Activated T-helper 1 cell treated with anti-CD3 and anti-CD28 coated beads, Interleukin-2, amount 50 U/mL, for 16 hours (primary cell): ENCODE measurements at regions not wholly inside any gene's neighbourhood (a gene's known extent, or its start where the extent isn't known, plus 50 kb on each side); places are given as distances from the start of the nearest gene placed in this dataset.

Source experiments
- DNase-seq, 2 donors: peaks; one replicate each; pipeline ENCODE4 v3.0.0-alpha.2; 2020; ENCODE audit warnings: low read depth in 1 of 2, low spot score in 1 of 2

DNA sequence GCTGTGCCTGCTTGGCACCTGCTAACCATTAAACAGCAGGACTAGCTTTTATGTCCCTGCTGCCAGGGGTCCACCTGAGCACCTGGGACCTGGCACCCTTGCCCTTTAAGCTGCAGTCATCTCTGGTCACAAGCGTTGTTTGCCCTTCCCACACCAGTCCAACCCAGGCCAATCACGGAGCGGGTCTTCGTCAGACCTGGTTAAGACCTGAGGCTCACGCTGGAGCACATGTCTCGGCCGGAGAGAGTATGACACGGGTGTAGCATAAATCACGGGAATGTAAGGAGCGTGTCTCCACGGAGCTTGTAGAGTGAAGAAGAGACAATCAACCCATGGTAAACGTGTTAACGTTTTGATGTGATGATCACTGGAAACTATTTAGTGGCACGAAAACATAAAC lies 847.3 kb downstream of the BRD1 start:
- DNase-seq, result no peak

DNA sequence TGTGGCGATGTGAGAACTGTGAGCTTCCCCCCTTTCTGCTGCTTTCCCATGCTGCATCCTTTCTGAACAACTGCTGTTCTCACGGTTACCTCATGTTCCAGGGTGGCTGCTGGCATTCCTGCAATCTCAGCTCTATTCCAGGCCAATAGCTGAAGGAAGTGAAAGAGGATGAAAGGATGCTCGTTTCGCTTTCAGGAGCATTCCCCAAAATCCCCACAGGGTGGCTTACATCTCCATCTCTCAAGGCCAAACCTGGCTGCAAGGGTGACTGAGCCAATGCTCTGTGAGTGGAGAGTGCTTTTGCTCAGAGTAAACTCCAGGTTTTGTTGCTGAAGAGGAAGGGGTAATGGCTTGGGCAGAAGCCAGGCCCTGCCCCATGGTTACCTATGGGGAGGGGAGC lies 848.2 kb downstream of the BRD1 start:
- no peak for DNase-seq

DNA sequence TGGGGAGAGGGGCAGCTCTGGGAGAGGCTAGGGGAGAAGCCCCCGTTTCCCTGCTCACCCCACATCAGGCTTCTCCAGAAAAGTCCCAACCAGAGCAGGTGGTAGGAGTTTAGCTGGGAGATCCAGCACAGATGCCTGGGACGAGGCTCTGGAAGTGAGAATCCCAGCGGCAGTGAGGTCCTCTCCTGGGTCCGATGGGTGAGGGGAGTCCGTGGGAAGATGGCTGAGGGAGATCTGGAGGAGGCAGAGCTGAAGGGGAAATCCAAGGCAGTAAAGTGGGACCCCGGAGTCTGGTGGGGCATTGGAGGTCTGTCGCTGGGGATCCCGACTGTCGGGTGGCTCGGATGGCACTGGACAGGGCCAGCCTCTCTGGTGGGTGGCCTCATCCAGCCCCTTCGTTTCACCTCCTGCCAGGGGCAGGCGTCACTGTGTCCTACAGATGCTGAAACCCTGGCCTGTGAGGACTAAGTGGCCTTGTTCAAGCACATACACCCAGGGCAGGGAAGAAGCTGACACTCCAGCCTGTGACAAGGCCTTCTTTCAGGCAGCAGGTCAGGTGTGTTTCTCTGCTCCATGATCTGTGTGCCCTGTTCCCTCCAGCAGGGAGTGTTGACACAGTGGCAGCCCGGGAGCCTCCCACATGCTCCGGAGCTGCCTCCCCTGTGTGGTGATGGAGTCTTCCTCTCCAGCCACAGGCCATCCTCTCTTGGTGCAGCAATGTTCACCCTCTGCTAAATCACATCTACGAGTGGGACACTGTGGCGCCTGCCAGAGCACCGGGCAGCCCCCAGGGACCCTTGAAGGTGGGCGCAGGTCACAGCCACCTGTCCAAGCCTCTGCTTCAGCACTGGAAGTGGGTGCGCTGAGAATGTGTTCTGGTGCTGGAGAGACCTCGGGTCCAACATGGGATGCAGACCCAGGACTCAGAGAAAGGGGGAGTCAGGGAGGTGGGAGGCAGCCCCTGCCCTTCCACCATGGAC lies 850.8 kb downstream of the BRD1 start:
- DNase-seq, result no peak

DNA sequence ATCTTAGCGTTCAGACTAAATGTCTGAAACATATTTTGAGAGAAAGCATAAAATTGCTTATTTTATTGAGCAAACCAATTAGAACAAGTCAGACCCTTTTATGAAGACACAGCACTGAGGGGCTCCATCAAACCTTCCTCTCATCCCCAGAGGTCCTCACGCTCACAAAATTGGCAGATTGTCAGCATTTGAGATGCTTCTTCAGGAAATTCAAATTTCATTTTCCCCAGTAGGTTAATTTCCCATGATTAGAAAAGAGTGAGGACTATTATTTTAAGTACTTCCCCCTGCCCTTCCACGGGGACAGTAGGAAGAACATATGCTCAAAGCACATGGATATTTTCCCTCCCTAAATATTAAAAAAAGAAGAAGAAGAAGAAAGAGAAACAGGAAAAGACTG lies 851.8 kb downstream of the BRD1 start:
- no peak for DNase-seq

DNA sequence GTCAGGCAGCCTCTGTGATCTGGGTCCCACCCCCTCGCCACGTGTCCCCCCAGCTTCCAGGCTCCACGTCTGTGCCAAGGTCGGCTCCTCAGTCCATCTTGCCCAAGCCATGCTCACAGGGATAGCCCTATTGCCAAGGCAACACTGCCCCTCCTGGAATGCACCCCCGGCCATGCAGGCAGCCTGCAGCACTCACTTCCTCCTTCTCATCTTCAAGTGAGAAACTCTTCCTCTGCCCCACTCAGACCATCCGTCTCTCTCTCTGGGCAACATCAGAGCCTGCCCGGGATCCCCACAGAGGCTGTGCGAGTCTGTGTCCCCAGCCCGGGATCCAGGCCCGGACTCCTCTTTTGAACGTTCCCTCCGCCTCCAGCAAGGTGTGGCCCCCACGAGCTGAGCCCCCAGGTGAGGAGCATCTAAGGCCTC lies 852.3 kb downstream of the BRD1 start:
- no peak for DNase-seq

DNA sequence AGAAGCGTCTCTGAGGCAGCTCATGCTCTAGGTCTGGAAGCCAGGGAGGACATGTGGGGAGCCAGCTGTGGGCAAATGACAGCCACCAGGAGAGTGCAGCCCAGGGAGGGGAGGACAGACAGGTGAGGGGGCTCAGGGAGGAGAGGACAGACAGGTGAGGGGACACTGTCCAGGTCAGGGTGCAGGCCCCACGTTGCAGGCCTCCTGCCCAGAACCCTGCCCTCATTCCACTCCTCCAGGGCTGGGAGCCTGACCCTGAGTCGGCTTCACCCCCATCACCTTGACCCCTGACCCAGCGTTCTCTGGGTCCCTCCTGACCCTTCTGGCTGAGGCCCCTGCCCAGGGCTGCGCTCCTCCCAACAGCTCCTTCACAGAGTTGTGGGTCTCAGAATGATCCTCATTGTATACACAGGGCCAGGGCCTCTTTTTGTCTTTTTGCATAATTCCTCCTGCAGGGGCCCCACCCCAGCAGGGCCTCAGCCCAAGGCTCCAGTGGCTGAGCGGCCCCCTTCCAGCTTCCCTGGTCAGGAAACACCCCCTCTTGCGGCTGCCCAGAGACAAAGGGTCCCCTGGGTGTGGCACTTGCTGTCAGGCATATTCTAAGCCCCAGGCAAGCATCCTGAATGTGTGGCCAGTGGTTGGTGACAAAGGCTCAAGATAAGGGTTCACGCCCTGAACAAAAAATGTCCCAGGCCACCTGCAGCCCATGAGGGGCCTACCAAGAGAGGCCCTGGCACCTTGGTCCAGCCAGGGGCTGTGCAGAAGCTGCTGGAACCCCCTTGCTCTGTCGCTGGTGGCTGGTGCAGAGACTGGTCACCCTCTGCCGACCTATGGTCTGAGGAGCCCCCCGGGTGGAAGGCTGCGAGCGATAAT lies 853.0 kb downstream of the BRD1 start:
- no peak for DNase-seq

DNA sequence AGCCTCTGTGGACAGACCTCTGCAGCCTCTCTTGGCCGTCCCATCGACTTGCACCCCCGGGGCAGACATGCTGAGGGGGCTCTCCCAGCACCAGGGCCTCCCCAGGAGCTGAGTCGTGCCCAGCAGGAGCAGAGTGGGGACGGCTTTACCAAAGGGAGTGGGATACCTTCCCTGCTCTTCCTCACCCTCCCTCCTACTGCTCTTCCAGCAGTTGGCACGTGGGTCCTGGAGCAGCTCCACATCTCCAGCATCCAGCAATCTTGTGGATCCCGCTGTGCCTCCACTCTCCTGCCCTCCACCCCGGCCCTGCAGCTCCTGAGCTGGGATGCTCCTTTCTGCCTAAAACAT lies 854.0 kb downstream of the BRD1 start:
- DNase-seq, result no peak

DNA sequence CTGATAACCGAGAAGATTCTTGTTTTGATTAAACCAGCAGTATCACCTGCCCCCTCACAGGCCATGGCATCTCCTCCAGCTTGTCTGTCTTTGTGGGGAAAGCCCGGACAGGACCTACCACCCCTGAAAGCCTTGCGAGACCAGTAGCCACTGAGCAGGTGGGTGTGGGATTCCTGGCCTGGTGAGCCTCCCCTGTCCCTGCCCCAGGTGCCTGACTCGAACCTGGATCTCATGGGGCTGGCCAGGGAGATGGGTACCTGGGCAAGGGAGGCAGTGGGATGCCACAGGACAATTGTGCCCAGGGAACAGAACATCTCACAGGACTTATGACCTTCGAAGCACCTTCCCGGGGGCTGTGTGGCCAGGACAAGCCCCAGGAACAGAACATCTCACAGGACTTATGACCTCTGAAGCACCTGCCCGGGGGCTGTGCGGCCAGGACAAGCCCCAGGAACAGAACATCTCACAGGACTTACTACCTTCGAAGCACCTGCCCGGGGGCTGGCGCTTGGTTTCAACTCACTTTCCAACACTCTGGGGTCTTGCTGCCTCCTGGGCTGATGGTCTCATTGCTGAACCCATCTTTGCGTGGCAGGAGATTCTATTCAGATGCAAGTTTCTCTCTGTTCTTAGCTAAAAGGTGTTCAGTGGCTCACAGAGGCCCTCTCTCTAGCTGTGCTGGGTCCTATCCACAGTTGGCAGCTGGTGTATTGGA lies 854.5 kb downstream of the BRD1 start:
- DNase-seq, result no peak

DNA sequence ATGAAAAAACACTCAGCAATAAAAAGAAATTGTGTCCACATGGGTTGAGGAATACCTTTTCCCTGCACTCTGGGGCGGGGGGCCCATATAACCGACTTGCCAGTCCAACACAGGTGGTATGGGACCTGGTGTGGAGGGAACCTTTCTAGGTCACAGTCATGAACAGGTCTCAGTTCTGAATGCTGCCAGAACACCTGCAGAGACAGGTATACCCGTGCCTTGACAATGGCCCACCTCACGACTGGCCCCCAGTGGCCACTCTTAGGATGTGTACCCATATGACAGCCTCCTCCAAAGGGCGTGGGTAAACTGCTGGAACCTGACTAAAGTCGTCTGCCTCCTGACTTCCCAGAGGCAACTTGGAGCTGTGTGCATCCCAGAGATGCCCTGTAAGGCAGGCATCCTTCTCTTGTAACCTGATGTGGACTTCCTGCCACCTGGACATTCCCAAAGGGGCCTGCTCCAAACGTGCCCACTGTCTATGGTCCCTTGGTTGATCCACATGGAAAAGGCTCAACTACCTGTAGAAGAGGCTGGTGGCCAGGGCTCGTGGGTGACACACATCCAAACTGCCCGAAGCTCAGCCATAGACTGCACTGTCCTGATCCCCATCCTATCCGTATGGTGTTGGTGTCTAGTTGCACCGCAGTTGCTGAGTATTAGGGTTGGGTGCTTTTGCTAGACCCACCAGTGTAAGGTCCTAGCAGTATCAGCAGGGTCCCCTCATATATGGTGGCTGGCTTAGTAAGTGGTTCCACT lies 859.3 kb downstream of the BRD1 start:
- DNase-seq, result no peak

DNA sequence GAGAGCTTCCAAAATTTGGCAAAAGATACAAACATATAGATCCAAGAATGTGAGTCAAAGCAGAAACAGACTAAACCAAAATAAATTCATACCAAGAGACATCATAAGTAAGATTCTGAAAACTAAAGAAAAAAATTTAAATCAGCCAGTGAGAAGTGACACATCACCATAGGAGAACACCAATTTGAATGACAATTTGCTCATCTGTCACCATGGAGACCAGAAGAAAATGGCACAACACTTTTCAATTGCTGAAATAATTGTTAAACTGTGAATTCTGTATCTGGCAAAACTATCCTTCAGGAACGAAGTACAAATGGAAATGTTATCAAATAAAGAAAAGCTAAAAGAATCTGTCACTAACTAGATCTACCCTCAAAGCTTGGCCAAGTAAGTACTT lies 864.3 kb downstream of the BRD1 start:
- no peak for DNase-seq

DNA sequence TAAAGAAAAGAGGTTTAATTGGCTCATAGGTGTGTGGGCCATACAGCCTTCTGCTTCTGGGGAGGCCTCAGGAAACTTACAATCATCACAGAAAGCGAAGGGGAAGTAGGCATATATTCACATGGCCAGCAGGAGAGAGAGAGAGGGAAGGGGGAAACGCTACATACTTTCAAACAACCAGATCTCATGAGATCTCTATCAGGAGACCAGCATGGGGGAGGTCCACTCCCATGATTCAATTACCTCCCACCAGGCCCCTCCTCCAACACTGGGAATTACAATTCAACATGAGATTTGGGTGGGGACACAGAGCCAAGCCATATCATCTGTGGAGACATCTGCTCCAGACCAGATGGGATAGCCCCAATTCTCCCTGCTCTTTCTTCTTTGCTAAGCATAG lies 866.0 kb downstream of the BRD1 start:
- DNase-seq, result no peak

DNA sequence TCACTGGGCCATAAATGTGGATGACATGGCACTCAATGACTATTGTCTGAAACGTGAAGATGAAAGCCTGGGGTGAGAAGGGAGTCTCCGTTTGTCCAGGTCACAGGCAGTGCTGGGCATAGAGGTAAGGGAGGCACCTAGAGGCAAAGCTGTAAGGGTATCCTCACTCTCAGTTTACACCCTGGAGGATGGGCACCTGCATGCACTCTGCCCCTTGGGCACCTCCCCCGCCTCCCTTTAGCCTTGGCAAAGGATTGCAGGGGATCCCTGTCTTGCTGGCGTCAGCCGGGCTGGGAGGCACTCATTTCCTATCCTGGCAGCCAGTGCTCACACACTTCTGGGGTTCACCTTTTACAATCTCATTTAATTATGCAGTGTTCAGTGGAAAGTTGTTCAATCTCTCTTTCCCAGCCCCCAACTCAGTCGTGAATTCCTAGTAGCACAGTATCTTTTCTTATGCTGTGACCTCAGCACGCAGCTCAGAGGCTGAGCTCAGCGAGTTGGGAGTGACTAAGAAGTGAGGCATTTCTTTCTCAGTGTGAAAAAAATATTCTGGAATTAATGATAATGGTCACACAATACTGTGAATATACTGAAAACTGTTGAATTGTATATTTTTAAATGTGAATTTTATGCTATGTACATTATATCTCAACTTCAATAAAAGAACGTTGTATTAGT lies 866.6 kb downstream of the BRD1 start:
- no peak for DNase-seq

DNA sequence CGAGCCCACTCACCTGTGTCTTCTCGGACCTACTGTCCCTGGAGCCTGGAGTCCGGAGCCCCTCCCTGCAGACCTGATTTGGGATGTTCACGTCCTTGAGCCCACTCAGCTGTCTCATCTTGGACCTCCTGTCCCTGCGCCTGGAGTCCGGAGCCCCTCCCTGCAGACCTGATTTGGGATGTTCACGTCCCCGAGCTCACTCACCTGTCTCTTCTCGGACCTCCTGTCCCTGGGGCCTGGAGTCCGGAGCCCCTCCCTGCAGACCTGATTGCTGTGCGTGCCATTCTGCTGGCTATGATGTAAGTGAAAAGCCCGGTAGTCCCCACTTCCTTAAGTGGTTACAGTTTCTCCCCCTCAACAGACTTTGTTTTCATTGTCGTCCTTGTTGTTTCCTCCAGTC lies 867.1 kb downstream of the BRD1 start:
- no peak for DNase-seq

DNA sequence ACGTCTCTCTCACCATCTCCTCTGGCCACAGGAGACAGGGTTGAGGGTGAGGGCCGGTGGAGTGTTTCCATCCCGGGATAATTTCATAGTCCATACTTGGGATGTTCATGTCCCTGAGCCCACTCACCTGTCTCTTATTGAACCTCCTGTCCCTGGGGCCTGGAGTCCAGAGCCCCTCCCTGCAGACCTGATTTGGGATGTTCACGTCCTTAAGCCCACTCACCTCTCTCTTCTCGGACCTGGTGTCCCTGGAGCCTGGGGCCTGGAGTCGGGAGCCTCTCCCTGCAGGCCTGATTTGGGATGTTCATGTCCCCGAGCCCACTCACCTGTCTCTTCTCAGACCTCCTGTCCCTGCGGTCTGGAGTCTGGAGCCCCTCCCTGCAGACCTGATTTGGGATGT lies 868.2 kb downstream of the BRD1 start:
- DNase-seq, result no peak

DNA sequence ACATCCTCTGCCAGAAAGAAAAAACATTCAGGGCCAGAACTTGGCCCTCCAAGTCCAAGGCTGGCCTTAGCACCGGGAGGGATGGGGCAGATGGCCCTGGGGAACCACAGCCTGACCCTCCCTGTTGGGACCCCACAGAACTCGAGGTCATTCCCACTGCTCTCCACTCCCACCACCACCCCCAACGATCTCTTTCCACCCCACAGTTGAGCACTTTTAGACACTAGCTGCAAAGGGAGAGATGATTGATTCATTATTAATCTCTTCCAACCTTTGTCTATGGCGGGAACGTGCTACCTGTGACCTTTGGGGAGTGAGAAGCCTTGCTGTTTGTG lies 869.7 kb downstream of the BRD1 start:
- no peak for DNase-seq

DNA sequence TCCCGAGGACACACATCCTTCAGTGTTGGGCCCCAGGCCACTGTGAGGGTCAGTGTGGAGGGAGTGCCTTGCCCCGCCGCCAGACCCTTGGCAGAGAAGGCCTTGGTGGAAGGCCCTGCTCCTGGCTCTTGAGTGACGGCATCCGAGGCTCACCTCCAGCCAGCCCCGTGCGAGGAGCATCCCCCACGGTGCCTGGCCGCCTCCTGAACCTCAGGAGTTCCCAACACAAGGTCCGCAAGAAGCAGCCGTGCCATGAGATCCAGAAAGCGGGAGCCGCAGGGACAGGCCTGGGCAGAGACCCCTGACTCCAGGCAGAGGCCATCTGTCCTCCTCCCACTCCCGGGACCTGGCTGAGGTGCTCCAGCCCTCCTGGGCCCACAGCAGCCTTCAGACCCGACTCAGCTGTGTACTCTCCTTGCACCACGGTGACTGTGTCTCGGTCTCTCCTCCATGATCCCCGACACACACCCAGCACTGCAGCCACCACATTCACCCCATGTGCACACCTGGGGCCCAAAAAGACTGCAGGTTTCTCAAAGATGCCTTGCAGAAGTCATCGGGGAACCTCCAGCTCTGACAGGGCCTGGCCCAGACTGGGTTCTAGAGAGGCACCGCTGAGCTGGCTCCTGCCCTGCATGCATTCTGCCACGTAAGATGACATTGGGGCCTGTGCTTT lies 870.2 kb downstream of the BRD1 start:
- no peak for DNase-seq

DNA sequence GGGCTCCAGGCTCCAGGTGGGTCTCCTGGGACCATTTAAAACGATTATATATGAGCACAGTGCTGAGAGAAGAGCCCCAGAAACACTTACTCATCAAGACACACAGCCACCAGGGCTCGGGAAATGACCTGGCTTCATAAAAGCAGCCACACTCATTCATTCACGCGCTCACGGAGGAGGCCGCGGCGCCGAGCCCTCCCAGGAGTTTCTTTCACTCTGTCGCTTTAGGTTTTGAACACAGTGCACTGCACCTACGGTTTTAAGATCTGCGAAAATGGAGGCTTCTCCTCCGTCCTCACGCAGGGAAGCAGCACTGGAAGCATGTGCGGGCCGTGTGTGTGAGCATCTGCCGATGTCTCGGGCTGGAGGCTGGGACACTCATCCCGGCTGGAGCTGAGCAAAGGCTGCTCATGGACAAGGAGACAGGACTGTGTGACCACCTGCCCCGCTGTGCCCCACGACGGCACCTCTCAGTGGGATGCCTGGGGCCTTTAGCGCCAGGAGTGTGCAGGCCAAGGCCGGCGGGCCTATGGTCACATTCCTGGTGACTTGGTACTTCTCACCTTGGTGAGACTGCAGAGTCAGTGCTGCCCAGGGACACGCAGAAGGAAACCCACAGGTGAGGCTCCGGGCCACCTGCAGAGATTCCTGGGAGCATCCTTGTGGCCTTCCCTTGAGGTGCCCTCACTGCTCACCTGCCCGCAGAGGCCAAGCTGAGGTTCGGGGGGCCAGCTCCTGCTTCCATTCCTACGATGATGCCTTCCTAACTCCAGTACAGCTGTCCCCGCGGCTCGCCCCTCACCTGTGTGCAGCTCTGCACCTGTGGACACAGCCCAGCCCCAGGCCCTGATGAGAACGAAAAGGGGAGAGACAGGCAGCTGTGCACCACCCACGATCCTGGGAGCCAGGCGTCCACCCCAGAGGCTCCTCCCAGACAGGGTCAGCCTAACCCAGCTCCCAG lies 872.0 kb downstream of the BRD1 start:
- no peak for DNase-seq

DNA sequence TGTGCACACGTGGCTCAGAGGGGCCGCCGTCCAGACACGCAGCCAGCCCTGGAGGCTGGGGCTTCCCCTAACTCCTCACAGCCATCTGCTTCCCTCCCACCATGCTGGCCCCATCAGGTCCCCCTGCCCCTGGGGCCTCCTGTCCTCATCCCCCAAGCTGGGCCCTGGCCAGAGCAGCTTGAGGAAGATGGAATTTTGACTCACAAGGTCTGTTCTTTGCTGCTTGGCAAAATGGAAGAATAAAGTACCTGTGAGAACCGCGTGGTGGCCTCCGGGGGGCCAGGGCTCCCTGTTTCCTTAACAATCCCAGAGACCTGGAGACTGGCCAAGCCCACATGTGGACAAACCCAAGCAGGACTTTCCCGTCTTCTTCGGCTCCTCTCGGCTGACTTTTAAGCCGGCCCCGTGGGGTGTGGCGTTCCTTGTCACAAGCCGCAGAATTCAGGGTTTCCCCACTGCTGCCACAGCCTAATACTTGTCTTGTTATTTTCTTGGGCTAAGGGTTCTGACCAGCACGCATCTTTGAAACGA lies 872.8 kb downstream of the BRD1 start:
- DNase-seq, result no peak
